ENCODE measurements at regions not wholly inside any gene's neighbourhood (a gene's known extent, or its start where the extent isn't known, plus 50 kb on each side); places are given as distances from the start of the nearest gene placed in this dataset.

- Mint-ChIP-seq H3K4me1 (ENCODE audit: low read depth) (no peaks in the 10 kb centered on the region), H3K9me3 (no peaks in the 10 kb centered on the region), H3K27me3 (ENCODE audit: low read depth) (peaks cover 26% of the 10 kb centered on the region)
Measured at GRCh38 chr5:74112372-74113195, 486.6 kb downstream of the ARHGEF28 start.

DNA sequence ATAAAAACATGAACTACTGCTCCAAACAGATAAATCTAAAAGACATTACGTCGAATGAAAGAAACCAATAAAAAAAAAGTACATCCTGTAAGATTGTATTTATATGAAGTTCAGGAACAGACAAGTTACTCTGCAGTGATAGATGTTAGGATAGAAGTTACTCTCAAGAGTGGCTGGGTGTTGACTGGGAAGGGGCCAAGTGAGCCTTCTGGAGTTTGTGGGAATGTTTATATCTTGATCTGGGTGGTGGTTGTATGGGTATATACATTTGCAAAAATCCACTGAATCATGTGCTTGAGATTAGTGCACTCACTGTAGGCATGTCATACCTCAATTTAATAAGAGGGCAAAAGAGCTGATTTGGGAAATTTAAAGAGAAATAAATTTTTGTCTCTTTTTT, 485.8 kb downstream of the ARHGEF28 start:
- Mint-ChIP-seq H3K27ac (no peak overlapping the region), H3K27me3 (ENCODE audit: low read depth) (peaks cover 26% of the 10 kb centered on the region), H3K4me3 (no peak overlapping the region), H3K4me1 (ENCODE audit: low read depth) (no peaks in the 10 kb centered on the region), H3K9me3 (no peaks in the 10 kb centered on the region), H3K36me3 (ENCODE audit: low read depth) (no peaks in the 10 kb centered on the region)
- DNase-seq (ENCODE audit: low spot score): no peak

More at GRCh38 chr5:74112372-74113195, 486.6 kb downstream of the ARHGEF28 start:
- no peak for DNase-seq (ENCODE audit: low spot score)
- H3K27ac Mint-ChIP-seq: no peak overlapping the region
- H3K4me3 Mint-ChIP-seq: no peak overlapping the region
- H3K36me3 Mint-ChIP-seq (ENCODE audit: low read depth): no peaks in the 10 kb centered on the region

DNA sequence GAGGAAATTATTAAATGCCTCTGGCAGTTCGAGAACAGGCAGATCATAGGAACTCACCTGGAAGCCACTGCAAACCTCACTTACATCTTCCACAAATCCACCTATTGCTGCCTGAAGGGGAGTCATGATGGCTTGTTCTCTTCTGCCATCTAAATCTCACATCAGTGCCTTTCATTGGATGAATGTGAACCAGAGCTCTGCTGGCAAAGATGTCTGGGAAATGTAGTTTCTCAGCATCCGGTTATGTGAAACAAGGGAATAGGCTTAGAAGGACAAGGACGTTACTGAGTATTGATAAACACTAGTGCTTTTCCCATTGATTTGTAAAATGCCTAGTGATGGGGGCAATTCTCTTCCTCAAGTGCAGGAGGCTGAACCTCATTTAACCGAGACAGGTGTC, 483.3 kb downstream of the ARHGEF28 start:
- Mint-ChIP-seq H3K27me3 (ENCODE audit: low read depth) (peaks cover 20% of the 10 kb centered on the region), H3K4me1 (ENCODE audit: low read depth) (no peaks in the 10 kb centered on the region), H3K36me3 (ENCODE audit: low read depth) (no peaks in the 10 kb centered on the region), H3K27ac (no peak overlapping the region), H3K4me3 (no peak overlapping the region), H3K9me3 (no peaks in the 10 kb centered on the region)
- no peak for DNase-seq (ENCODE audit: low spot score)

DNA sequence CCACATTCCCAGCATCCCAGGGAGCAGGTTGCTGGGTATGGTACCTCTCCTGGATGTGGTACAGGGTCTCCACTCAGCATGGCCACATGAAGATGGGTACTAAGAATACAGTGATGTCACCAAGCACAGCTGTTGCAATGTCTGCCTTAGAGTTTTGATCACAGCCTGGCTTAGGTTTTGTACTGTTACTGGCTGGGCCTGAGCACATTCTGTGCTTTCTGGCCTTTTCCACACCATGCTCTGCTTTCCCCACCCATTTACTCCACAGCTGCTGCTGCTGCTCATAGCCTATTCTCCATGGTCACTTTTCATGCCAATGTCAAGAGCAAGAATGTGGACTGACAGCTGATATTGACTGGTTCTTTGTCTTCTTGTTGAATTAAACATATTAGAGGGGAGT, 481.9 kb downstream of the ARHGEF28 start:
- no peak overlapping the region for H3K4me3 Mint-ChIP-seq
- no peaks in the 10 kb centered on the region for H3K4me1 Mint-ChIP-seq (ENCODE audit: low read depth)
- peaks cover 15% of the 10 kb centered on the region for H3K27me3 Mint-ChIP-seq (ENCODE audit: low read depth)
- H3K9me3 Mint-ChIP-seq: no peaks in the 10 kb centered on the region
- DNase-seq (ENCODE audit: low spot score): no peak
- H3K27ac Mint-ChIP-seq: no peak overlapping the region
- H3K36me3 Mint-ChIP-seq (ENCODE audit: low read depth): no peaks in the 10 kb centered on the region

DNA sequence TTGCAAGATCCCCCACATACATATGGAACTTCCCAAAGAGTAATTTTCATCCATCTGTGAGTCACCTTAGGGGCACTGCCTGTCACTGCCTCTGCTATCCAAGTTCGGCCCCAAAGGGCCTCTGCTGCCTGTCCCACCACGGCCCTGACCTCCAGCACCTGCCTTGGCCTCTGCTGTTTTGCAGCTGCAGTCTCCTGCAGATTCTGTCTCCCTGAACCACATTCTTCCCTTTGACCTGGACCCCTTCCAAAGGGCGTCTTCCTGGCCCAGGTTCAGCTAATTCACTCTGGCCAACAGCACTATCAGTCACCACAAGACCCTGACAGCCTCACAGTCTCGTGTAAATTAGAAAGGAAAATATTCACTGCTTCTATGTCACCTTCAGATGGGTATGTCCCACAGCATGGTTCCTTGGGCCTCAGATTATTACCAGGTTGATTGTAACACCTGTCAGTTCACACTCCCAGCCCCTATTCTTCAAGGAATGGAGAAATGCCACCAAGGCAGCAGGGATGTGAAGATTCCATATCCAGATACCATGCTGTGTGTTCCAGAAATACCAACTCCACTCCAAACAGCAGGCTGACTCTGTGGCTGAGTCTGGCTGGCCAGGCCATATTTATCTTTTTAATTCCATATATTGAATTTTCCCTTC, 479.3 kb downstream of the ARHGEF28 start:
- Mint-ChIP-seq H3K4me3 (no peak overlapping the region), H3K27me3 (ENCODE audit: low read depth) (peaks cover 6% of the 10 kb centered on the region), H3K27ac (no peak overlapping the region), H3K9me3 (no peaks in the 10 kb centered on the region), H3K4me1 (ENCODE audit: low read depth) (no peaks in the 10 kb centered on the region), H3K36me3 (ENCODE audit: low read depth) (no peaks in the 10 kb centered on the region)
- DNase-seq (ENCODE audit: low spot score): no peak

DNA sequence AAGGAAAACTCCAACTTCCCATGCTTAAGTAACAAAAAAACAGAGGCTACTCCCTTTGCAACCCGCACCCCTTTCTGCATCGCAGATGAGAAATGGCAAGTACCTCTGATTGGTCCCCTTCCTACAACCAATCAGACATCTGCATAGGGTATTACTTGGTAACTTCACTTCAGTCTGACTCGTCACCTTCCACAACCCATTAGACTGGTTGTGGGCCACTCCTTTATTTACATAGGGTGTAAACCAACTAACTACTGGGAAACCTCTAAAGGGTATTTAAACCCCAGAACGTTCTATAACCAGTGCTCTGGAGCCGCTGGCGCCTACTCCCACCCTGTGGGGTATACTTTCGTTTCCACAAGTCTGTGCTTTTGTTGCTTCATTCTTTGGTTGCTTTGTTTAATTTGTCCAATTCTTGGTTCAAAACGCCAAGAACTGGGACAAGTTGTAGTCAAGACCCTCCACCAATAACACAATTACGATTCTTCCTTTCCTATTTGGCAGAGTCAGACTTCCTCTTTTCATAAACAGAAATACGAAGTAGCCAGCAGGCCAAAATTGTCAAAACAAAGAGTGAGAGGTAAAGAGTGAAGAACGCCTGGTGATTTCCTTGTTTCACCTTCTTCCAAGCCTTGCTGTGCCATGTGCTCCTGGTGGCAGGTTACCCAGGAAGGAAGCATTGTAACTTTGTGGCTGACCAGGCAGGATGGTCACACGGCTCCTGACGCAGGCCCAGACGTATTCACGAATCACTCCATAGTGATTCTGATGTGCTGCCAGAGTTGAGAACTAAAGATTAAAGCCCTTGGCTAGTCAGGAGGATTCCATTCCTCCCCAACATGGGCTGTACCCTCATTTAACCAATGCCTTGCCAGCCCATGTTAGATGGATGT, 477.4 kb downstream of the ARHGEF28 start:
- no peaks in the 10 kb centered on the region for H3K36me3 Mint-ChIP-seq (ENCODE audit: low read depth)
- peaks cover 1% of the 10 kb centered on the region for H3K27me3 Mint-ChIP-seq (ENCODE audit: low read depth)
- no peaks in the 10 kb centered on the region for H3K4me1 Mint-ChIP-seq (ENCODE audit: low read depth)
- peaks cover 3% of the 10 kb centered on the region for H3K9me3 Mint-ChIP-seq
- no peak for DNase-seq (ENCODE audit: low spot score)
- H3K27ac Mint-ChIP-seq: no peak overlapping the region
- no peak overlapping the region for H3K4me3 Mint-ChIP-seq

DNA sequence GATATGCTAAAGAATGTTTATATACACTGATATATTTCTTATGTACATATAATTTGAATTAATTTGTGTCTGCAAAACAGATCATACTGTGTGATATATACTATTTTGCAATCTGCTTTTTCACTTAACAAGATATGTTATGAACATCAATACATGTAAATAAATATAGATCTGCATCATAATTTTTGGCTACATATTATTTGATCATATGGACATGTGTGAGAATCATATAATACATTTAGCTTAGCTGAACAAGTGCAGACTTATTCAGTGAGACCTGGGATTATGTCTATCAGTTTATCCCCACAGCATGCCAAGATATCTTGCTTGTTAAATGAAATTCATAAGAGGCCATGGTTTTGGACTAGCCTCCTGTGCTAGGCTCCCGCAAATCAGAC, 474.3 kb downstream of the ARHGEF28 start:
- H3K36me3 Mint-ChIP-seq (ENCODE audit: low read depth): no peaks in the 10 kb centered on the region
- no peak overlapping the region for H3K4me3 Mint-ChIP-seq
- no peak overlapping the region for H3K27ac Mint-ChIP-seq
- H3K27me3 Mint-ChIP-seq (ENCODE audit: low read depth): no peaks in the 10 kb centered on the region
- H3K9me3 Mint-ChIP-seq: peaks cover 3% of the 10 kb centered on the region
- no peak for DNase-seq (ENCODE audit: low spot score)
- H3K4me1 Mint-ChIP-seq (ENCODE audit: low read depth): no peaks in the 10 kb centered on the region

DNA sequence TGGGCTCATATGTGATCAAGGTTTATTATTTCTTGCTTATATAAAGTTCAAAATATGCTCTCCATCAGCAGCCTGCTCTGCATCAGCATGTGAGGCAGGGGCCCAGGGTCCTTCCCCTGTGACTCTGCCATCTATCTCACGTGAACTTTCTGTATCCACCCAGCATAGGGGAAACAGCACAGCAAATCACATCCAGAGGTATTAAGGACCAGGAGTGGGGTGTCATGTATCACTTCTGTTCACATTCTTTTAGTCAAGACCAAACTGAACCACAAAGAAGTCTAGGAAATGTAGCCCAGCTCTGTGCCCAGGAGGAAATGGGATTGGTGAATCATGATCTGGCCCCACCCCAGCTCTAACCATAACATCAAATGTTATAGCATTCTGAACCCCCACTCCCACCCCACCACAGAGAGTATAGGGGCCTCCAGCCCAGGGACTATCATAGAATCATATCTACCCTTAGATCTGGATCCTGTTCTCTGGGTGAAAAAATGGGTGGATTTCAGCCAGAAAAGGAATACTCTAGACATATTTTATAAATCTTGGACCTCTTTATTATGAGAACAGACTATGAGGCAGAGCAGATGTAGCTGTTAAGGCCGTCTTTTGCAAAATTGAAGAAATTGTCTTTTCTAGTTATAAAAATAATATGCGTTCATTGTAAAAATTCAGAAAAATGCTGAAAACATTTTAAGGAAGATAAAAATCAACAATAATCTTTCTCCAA, 473.7 kb downstream of the ARHGEF28 start:
- Mint-ChIP-seq H3K27me3 (ENCODE audit: low read depth) (no peaks in the 10 kb centered on the region), H3K36me3 (ENCODE audit: low read depth) (no peaks in the 10 kb centered on the region), H3K9me3 (peaks cover 3% of the 10 kb centered on the region), H3K4me1 (ENCODE audit: low read depth) (no peaks in the 10 kb centered on the region), H3K27ac (no peak overlapping the region), H3K4me3 (no peak overlapping the region)
- no peak for DNase-seq (ENCODE audit: low spot score)

GRCh38 chr5:74098941-74099340, 472.9 kb downstream of the ARHGEF28 start:
- no peak overlapping the region for H3K27ac Mint-ChIP-seq
- H3K36me3 Mint-ChIP-seq (ENCODE audit: low read depth): no peaks in the 10 kb centered on the region
- no peak for DNase-seq (ENCODE audit: low spot score)
- no peaks in the 10 kb centered on the region for H3K27me3 Mint-ChIP-seq (ENCODE audit: low read depth)
- no peaks in the 10 kb centered on the region for H3K4me1 Mint-ChIP-seq (ENCODE audit: low read depth)
- H3K9me3 Mint-ChIP-seq: peaks cover 3% of the 10 kb centered on the region
- no peak overlapping the region for H3K4me3 Mint-ChIP-seq

GRCh38 chr5:74098456-74098855, 472.5 kb downstream of the ARHGEF28 start:
- H3K4me3 Mint-ChIP-seq: no peak overlapping the region
- H3K27ac Mint-ChIP-seq: no peak overlapping the region
- no peak for DNase-seq (ENCODE audit: low spot score)
- H3K9me3 Mint-ChIP-seq: peaks cover 3% of the 10 kb centered on the region
- no peaks in the 10 kb centered on the region for H3K4me1 Mint-ChIP-seq (ENCODE audit: low read depth)
- peaks cover 2% of the 10 kb centered on the region for H3K27me3 Mint-ChIP-seq (ENCODE audit: low read depth)
- no peaks in the 10 kb centered on the region for H3K36me3 Mint-ChIP-seq (ENCODE audit: low read depth)

DNA sequence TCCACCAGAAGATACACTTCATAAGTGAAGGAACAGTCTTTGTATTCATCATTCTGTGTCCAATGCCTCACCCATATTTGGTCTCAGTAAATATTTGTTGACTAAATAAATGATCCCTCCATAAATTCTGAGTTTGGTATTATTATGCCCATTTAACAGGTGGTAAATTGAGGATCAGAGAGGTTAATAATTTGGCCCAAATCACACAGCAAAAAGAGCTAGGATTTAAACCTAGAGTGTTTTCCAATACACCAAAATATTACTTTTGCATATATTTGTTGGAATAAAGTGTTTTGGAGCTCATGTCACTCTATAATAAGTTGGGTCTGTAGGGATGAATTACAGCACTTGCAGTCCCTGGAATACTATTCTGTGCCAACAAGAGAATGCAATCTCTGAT, 470.3 kb downstream of the ARHGEF28 start:
- H3K4me1 Mint-ChIP-seq (ENCODE audit: low read depth): no peaks in the 10 kb centered on the region
- H3K27ac Mint-ChIP-seq: no peak overlapping the region
- no peak overlapping the region for H3K4me3 Mint-ChIP-seq
- no peaks in the 10 kb centered on the region for H3K36me3 Mint-ChIP-seq (ENCODE audit: low read depth)
- DNase-seq (ENCODE audit: low spot score): no peak
- H3K27me3 Mint-ChIP-seq (ENCODE audit: low read depth): peaks cover 8% of the 10 kb centered on the region
- H3K9me3 Mint-ChIP-seq: peaks cover 3% of the 10 kb centered on the region

DNA sequence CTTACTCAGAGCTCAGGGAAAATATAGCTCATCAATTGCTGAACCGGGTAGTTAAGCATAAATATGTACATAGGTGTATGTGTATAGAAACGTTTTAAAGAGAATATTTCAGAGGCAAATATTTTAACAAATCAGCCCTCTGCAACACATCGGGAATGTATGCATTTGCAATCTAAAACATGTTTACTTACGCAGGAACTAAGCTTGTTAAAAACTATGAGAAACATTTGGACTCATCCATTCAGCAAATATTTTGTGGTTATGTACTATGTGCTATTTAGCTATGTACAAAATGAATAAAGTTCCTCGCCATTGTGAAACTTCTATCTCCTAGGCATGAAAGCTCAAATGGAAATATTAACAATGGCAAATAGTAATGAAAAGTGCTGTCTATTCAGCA, 469.9 kb downstream of the ARHGEF28 start:
- no peak overlapping the region for H3K4me3 Mint-ChIP-seq
- no peak for DNase-seq (ENCODE audit: low spot score)
- peaks cover 8% of the 10 kb centered on the region for H3K27me3 Mint-ChIP-seq (ENCODE audit: low read depth)
- no peaks in the 10 kb centered on the region for H3K4me1 Mint-ChIP-seq (ENCODE audit: low read depth)
- H3K27ac Mint-ChIP-seq: no peak overlapping the region
- no peaks in the 10 kb centered on the region for H3K36me3 Mint-ChIP-seq (ENCODE audit: low read depth)
- H3K9me3 Mint-ChIP-seq: peaks cover 3% of the 10 kb centered on the region

GRCh38 chr5:74094782-74095108, 468.7 kb downstream of the ARHGEF28 start:
- H3K27ac Mint-ChIP-seq: no peak overlapping the region
- peaks cover 3% of the 10 kb centered on the region for H3K9me3 Mint-ChIP-seq
- H3K36me3 Mint-ChIP-seq (ENCODE audit: low read depth): no peaks in the 10 kb centered on the region
- no peaks in the 10 kb centered on the region for H3K4me1 Mint-ChIP-seq (ENCODE audit: low read depth)
- H3K27me3 Mint-ChIP-seq (ENCODE audit: low read depth): peaks cover 8% of the 10 kb centered on the region
- DNase-seq (ENCODE audit: low spot score): no peak
- no peak overlapping the region for H3K4me3 Mint-ChIP-seq

Data from T-helper 2 cell treated with Interferon-gamma antibody and Interleukin-4, amounts not matched to agents 5 μg/mL and 100 μg/mL, for 36 hours (primary cell).